Activated T-helper 1 cell treated with anti-CD3 and anti-CD28 coated beads, Interleukin-2, amount 50 U/mL, for 16 hours (primary cell): ENCODE measurements at regions not wholly inside any gene's neighbourhood (a gene's known extent, or its start where the extent isn't known, plus 50 kb on each side); places are given as distances from the start of the nearest gene placed in this dataset.

Experiments used
- DNase-seq, 2 donors: peaks; one replicate each; pipeline ENCODE4 v3.0.0-alpha.2; 2020; ENCODE audit warnings: low read depth in 1 of 2, low spot score in 1 of 2

DNA sequence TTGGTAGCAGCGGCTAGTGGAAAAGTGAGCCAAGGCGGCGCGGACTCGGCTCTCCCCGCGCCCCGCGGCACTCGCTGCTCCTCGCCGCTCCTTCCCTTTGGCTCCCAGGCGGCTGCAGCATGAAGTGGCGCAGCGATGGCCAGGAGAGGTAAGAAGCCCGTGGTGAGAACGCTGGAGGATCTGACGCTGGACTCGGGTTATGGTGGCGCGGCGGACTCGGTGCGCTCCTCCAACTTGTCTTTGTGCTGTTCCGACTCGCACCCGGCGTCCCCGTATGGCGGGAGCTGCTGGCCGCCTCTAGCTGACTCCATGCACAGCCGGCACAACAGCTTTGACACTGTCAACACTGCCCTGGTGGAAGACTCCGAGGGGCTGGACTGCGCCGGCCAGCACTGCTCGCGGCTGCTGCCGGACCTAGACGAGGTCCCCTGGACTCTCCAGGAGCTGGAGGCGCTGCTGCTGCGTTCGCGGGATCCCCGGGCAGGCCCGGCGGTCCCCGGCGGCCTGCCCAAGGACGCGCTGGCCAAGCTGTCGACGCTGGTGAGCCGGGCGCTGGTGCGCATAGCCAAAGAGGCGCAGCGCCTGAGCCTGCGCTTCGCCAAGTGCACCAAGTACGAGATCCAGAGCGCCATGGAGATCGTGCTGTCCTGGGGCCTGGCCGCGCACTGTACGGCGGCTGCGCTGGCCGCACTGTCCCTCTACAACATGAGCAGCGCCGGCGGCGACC, 225.6 kb upstream of the CRY1 start:
- DNase-seq = no peak

DNA sequence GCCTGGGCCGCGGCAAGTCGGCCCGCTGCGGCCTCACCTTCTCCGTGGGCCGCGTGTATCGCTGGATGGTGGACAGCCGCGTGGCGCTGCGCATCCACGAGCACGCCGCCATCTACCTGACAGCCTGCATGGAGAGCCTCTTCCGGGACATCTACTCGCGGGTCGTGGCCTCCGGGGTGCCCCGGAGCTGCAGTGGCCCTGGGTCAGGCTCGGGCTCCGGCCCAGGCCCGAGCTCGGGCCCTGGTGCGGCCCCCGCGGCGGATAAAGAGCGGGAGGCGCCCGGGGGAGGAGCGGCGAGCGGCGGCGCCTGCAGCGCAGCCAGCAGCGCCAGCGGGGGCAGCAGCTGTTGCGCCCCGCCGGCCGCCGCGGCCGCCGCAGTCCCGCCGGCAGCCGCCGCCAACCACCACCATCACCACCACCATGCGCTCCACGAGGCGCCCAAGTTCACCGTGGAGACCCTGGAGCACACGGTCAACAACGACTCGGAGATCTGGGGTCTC, 226.2 kb upstream of the CRY1 start:
- no peak for DNase-seq

- DNase-seq = peak; percentile 64 to 69
These were observed 226.9 kb upstream of the CRY1 start for GRCh38 chr12:107320033-107320928.

DNA sequence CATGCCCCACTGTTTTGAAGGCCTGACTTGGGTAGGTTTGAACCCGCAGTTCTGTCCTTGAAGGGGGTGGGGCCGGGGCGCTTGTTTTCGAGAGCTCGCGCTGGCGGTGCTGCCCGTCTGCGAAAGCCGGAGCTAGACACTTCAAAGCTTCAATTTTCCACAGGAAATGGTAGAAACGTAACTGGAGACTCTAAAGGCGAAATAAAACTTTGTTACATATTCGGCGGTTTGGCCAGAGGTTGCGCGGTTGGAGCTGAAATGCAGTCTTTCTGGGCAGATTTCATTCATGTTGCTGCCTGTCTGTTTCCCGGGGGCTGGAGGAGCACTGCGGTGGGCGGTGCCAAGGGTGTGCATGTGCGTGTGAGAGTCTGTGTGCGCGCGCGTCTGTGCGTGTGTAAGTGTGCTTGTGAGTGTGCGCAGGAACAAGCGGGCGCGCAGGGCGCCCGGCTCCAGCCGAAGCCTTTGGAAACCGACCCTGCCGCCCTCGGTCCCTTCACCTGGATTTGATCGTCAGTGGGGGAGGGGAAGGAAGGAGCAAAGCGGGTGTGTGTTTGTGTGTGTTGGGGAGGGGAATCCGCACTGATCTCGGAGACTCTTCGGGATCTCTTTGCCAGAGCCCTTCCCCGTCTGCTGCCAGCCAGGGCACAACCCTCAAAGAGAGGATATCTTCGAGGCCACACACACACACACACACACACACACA, 227.7 kb upstream of the CRY1 start:
- DNase-seq = peak; percentile 47 to 52

DNA sequence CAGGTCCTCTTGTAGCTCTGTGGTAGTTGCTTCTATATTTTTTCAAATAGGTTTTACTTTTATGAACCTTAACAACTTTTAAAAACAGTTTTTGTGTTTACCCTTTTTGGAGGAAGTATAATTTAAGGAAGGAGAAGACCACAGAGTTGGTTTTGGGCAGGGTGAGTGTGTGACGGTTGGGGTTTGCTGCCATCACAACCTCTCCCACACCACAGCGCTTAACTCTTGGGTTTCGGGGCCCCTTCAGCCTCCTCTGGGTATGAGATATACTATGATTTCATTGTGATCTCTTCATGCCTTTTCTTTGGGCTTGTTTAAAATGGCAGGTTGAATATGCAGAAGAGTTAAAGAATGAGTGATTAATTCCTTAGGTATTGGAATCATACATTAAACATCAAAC, 228.7 kb upstream of the CRY1 start:
- no peak for DNase-seq

DNA sequence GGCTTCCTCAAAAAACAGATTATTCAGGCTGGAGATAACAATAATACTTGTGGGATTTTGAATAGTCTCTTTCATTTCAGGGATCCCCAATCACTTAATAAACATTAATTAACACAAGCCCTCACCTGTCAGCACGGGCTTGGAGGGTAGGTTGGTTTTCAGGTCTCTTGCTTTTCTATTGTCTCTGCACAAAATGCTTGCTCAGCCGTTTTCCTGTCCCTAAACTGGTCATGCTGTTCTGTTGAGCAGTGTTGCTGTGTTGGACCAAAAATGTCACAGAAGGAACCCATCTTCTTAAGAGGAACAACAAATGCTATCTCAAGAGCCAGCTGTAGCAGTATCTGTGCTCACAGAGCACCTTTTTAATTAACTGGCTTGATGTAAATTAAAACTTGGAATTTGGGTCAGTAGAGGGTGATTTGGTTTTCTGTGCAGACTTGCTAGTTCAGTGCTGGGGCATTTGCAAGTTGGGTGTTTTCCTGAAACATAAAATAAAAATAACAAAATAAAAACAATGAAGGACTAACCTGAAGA, 231.8 kb upstream of the CRY1 start:
- DNase-seq = no peak

GRCh38 chr12:107326237-107326636, 232.9 kb upstream of the CRY1 start:
- DNase-seq = no peak

DNA sequence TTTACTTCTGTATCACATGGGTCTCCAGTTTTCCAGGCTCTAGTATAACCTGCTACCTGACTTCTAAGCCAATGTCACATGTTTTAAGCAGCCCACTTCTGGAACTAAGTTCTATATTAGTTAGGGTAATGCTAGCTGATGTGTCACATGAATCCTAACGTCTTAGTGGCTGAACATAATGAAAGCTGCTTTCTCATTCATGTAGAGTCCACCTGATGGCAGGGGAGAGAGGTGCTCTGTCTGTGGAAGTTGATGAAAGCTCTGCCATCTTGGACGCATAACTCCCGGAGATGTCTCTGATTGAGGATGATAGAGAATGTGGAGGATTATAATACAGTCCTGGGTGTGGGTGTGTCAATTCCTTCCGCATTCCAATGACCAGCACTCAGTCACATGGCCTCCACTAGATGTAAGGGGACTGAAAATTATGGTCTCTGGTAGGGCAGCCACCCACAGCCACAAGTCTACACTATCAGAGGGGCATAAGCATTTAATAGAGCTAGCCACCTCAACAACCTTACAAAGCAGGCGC, 234.4 kb upstream of the CRY1 start:
- no peak for DNase-seq

DNA sequence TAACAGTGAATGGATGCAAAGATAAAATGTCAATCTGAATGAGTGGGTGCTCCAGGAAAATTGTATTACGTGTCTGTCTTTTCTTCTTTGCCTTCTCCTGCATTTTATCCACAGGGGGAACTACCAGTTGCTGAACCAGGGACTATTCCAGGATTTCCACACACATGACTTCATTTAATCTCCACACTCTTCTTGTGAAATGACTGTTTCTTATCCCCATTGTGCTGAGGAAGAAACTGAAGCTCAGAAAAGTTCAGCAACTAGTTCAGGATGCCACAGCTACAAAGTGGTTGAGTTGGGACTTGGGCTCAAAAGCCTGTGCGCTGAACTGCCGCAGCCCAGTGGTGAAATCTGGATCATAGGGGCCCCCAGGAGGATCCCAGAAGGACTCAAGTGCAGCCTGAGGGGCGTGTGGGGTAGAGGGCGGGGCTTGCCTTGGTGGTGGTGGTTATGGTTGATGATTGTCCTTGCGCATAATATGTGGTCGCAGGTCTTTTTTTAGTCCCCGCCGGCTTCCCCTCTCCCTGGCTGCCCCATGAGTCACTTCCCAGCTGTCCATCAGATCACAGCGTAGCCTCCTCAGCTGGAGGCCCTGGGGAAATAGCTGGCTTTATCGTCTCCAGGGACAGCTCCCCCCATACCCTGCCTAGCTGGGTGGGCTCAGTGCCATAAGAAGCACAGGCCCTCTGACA, 235.2 kb upstream of the CRY1 start:
- no peak for DNase-seq

- no peak for DNase-seq
These were observed 236.4 kb upstream of the CRY1 start for GRCh38 chr12:107329569-107330324.

- DNase-seq = no peak
These were observed 237.6 kb upstream of the CRY1 start for GRCh38 chr12:107330831-107331431.

DNA sequence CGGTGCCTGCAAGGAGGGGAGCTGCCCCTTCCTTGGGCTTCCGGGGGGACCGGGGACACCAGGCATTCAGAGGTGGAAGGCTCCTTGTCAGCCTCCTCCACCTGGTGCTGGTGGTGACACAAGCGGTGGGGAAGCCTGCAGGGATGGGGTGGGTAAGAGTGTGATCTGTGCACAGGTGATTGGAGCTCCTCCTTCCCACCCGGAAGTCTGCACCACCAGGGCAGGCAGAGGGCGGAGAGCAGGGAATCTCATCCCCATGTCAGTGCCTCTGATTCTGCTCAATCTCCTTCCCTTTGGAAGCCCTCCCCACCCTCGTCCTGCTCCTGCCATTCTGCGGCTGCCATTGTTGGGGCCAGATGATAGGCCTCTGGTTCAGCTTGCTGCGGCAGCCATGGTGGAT, 238.1 kb upstream of the CRY1 start:
- no peak for DNase-seq

DNA sequence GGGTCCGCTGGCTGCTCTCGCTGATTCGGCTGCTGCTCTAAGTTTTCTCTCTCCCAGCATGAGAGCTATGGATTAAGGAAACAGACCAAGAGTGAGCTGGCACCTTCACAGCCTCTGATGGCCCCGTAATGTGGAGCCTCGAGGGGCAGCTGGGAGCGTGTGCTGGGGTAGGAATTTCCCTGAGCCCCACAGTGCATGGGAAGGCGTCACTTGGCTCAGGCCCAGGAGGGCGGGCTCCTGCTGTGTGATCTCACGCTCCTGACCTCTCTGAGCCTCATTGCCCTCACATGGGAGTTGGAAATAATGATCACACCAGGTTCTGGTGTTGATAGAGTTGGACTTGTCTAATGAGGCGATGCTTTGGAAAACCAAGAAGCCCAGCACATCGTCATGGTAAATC, 238.6 kb upstream of the CRY1 start:
- no peak for DNase-seq

- no peak for DNase-seq
These were observed 239.4 kb upstream of the CRY1 start for GRCh38 chr12:107332743-107333142.

DNA sequence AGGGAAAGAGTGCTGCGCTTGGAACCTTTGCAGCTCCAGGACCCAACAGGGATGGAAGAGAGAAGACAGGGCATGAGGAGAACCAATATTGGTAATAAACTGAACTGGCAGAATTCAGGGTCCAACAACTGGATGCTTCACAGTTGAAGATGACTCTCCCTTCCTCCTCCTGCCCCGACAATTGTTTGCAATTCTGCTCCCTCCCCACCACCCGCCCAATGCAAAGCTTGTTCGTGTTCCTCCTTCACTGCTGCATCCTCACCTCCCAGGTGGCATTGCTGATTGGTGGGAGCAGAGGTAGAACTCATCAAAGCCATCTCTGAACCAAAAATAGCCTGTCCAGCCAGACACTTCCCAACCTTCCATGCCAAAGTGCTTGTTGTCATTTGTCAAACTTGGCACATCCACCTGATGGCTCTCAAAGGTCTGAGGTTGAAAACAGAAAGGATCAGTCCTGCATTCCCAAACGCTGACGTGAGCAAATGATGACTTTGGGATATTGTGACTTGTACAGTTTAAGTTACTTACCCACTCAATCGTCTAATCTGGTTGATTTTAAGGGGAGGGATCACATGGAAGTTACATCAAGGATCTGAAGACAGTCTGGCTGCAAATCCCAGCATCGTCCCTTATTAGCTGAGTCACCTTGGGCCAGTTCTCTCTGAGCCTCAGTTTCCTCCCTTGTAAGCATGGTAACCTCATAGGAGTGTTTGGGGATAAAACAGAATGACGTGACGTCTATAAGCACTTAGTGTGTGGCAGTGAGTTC, 242.6 kb upstream of the CRY1 start:
- DNase-seq = no peak

GRCh38 chr12:107336695-107337094, 243.3 kb upstream of the CRY1 start:
- no peak for DNase-seq

DNA sequence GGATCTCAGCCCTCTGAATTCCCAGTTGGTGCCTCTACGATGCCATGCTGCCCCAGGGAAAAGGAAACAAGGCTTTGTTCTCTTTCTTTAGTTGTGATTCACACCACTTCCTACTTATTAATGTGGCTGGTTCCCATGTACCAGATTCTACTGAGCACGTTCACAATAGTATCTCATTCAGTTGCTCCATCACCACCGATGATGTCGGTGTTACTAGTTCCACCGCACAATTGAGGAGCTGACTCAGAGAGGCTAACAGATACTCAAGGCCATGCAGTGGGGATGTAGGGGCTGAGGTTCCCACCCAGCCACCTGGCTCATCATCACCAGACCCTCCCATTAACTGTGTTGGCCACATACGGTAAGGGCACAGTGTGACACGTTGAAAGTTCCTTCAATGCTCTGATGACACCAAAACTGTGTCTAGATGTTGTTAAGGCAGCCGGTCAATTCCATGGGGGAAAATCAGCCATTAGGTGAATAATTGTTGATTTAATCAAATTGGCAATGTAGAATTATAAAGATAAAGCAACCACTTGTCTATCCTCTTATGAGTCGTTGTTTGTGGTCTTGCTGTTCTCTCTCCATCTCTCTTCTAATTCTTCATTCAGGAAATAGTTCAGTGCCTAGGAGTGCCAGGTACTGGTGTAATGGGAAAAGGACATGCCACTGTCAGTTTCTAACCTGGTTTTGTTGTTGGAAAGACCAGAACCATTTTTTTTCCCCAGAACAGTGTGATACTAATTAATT, 244.2 kb upstream of the CRY1 start:
- no peak for DNase-seq

GRCh38 chr12:107339487-107339886, 246.1 kb upstream of the CRY1 start:
- no peak for DNase-seq
